SK-N-SH (cell line): ENCODE measurements at regions not wholly inside any gene's neighbourhood (a gene's known extent, or its start where the extent isn't known, plus 50 kb on each side); places are given as distances from the start of the nearest gene placed in this dataset.

Experiments used
- CTCF ChIA-PET: fragments of 300-600, 350-600 bp; formaldehyde crosslinking; extraction: SDS; loops from one replicate; lab custom pipeline; 2021; lab: Yijun Ruan, JAX
- POLR2A ChIA-PET: fragments of 350-600 bp; sonication (Branson Sonifier 250); formaldehyde crosslinking; extraction: SDS; loops from one replicate; lab custom pipeline; 2020; ENCODE audit warnings: antibody characterized with exemption, inconsistent platforms; lab: Yijun Ruan, JAX
- DNase-seq: peaks from one replicate; pipeline ENCODE4 v3.0.0; 2012
- H2AFZ ChIP-seq: fragments of 200-600 bp; sonication (generic); 2 replicates; pipeline ENCODE4 v1.8.1; 2016; ENCODE audit warnings: antibody characterized with exemption, mild to moderate bottlenecking, low read depth
- H3F3A ChIP-seq: fragments of 200-600 bp; sonication (generic); replicated peaks from 2 replicates; pipeline ENCODE3; 2016; ENCODE audit warnings: antibody characterized with exemption, mild to moderate bottlenecking; ENCODE audit not compliant: insufficient read depth
- H3K27ac ChIP-seq, 2 experiments: fragments of 200-500 bp in 1 of 2; fragments of 200-600 bp in 1 of 2; sonication (Bioruptor generic) in 1 of 2; sonication (generic), shearing (Covaris generic) in 1 of 2; 2 replicates each; pipeline versions ENCODE4 v1.5.1 to v1.6.1; 2014 to 2016; ENCODE audit warnings: low read depth in 2 of 2, inconsistent platforms in 1 of 2, low read length in 1 of 2, mild to moderate bottlenecking in 1 of 2, mixed read lengths in 1 of 2
- H3K27me3 ChIP-seq: fragments of 200-600 bp; sonication (generic), shearing (Covaris generic); 2 replicates; pipeline ENCODE4 v1.6.1; 2016; ENCODE audit warnings: mixed run types; ENCODE audit not compliant: insufficient read depth
- H3K36me3 ChIP-seq, 2 experiments: fragments of 200-500 bp in 1 of 2; fragments of 200-600 bp in 1 of 2; sonication (Bioruptor generic) in 1 of 2; sonication (generic) in 1 of 2; replicated peaks in 1 of 2; 2 replicates each; pipeline versions ENCODE3 to v1.5.1; 2014 to 2016; ENCODE audit warnings: low read length in 1 of 2, mild to moderate bottlenecking in 1 of 2; ENCODE audit not compliant: insufficient read depth in 2 of 2, control insufficient read depth in 1 of 2
- H3K4me1 ChIP-seq, 2 experiments: fragments of 200-500 bp in 1 of 2; fragments of 200-600 bp in 1 of 2; sonication (Bioruptor generic) in 1 of 2; sonication (generic), shearing (Covaris generic) in 1 of 2; 2 replicates each; pipeline versions ENCODE4 v1.5.1 to v1.6.1; 2014 to 2016; ENCODE audit warnings: low read depth in 1 of 2, low read length in 1 of 2, mixed run types in 1 of 2; ENCODE audit not compliant: insufficient read depth in 2 of 2, control insufficient read depth in 1 of 2
- H3K4me2 ChIP-seq: fragments of 200-600 bp; sonication (generic), shearing (Covaris generic); 2 replicates; pipeline ENCODE4 v1.6.1; 2017; ENCODE audit warnings: mixed run types
- H3K4me3 ChIP-seq, 2 experiments: fragments of 200-500 bp in 1 of 2; fragments of 200-600 bp in 1 of 2; sonication (Bioruptor generic) in 1 of 2; sonication (generic), shearing (Covaris generic) in 1 of 2; 2 replicates each; pipeline versions ENCODE4 v1.5.1 to v1.8.1; 2014 to 2016; ENCODE audit warnings: low read depth in 2 of 2, inconsistent platforms in 1 of 2, low read length in 1 of 2, mild to moderate bottlenecking in 1 of 2, mixed read lengths in 1 of 2, moderate library complexity in 1 of 2
- H3K79me2 ChIP-seq: fragments of 200-600 bp; sonication (generic); 2 replicates; pipeline ENCODE4 v1.8.1; 2017; ENCODE audit warnings: mild to moderate bottlenecking; ENCODE audit not compliant: insufficient read depth
- H3K9ac ChIP-seq: fragments of 200-600 bp; sonication (generic); 2 replicates; pipeline ENCODE4 v1.6.1; 2017; ENCODE audit warnings: mixed run types
- H3K9me2 ChIP-seq: fragments of 200-600 bp; sonication (generic); 2 replicates; pipeline ENCODE4 v1.6.1; 2017; ENCODE audit warnings: mixed run types
- H3K9me3 ChIP-seq: fragments of 200-600 bp; sonication (generic); 2 replicates; pipeline ENCODE4 v1.6.1; 2017; ENCODE audit warnings: mixed run types, mild to moderate bottlenecking, moderate library complexity
- H4K20me1 ChIP-seq: fragments of 200-600 bp; sonication (generic); 2 replicates; pipeline ENCODE4 v1.6.1; 2017; ENCODE audit warnings: mild to moderate bottlenecking, mixed run types; ENCODE audit not compliant: insufficient read depth
- ELF1 ChIP-seq: IDR thresholded peaks from 2 replicates; pipeline ENCODE4 v1.4.0; 2012
- EP300 ChIP-seq, 2 experiments: IDR thresholded peaks; 2 replicates each; pipeline versions ENCODE4 v1.4.0 to v1.6.1; 2012; ENCODE audit warnings: borderline replicate concordance in 1 of 2, low read depth in 1 of 2, low read length in 1 of 2
- FOSL2 ChIP-seq: IDR thresholded peaks from 2 replicates; pipeline ENCODE4 v1.4.0; 2012; ENCODE audit warnings: low read depth, mild to moderate bottlenecking, moderate library complexity, borderline replicate concordance
- FOXM1 ChIP-seq: IDR thresholded peaks from 2 replicates; pipeline ENCODE4 v1.4.0; 2012; ENCODE audit warnings: low read depth, mild to moderate bottlenecking
- MXI1 ChIP-seq: IDR thresholded peaks from 2 replicates; pipeline ENCODE4 v1.6.1; 2012; ENCODE audit warnings: mild to moderate bottlenecking, low read depth, low read length, improper control_type of control experiment
- POLR2AphosphoS5 ChIP-seq: IDR thresholded peaks from 2 replicates; pipeline ENCODE4 v1.6.1; 2012; ENCODE audit warnings: low read depth, low read length
- RAD21 ChIP-seq: IDR thresholded peaks from 2 replicates; pipeline ENCODE4 v1.6.1; 2012; ENCODE audit warnings: mild to moderate bottlenecking, low read length
- RFX5 ChIP-seq: IDR thresholded peaks from 2 replicates; pipeline ENCODE4 v1.6.1; 2012; ENCODE audit warnings: mild to moderate bottlenecking, improper control_type of control experiment, low read length
- RXRA ChIP-seq: IDR thresholded peaks from 2 replicates; pipeline ENCODE4 v1.4.0; 2012; ENCODE audit warnings: low read depth, mild to moderate bottlenecking, borderline replicate concordance
- SIN3A ChIP-seq: IDR thresholded peaks from 2 replicates; pipeline ENCODE4 v1.6.1; 2012; ENCODE audit warnings: low read depth, mild to moderate bottlenecking, low read length, moderate library complexity, borderline replicate concordance
- SMC3 ChIP-seq: IDR thresholded peaks from 2 replicates; pipeline ENCODE4 v1.6.1; 2012; ENCODE audit warnings: low read depth, low read length, improper control_type of control experiment
- TCF12 ChIP-seq: IDR thresholded peaks from 2 replicates; pipeline ENCODE4 v1.4.0; 2012
- TEAD4 ChIP-seq: IDR thresholded peaks from 2 replicates; pipeline ENCODE4 v1.4.0; 2012; ENCODE audit warnings: mild to moderate bottlenecking, borderline replicate concordance; ENCODE audit not compliant: insufficient read depth
- YY1 ChIP-seq: IDR thresholded peaks from 2 replicates; pipeline ENCODE4 v1.4.0; 2012; ENCODE audit warnings: low read depth, mild to moderate bottlenecking
- WGBS: methylation state at CpG from one replicate; pipeline ENCODE4 v1.1.6; 2017; ENCODE audit warnings: low lambda C conversion rate; 5-methylcytosine and 5-hydroxymethylcytosine counted together
- TF ChIP-seq, protein P1 (sequence below): IDR thresholded peaks from 2 replicates; pipeline ENCODE4 v1.4.0; 2012; ENCODE audit warnings: low read depth, borderline replicate concordance
- TF ChIP-seq, protein P2 (sequence below): IDR thresholded peaks from 2 replicates; pipeline ENCODE4; 2012
- TF ChIP-seq, protein P3 (sequence below): IDR thresholded peaks from 2 replicates; pipeline ENCODE4 v1.4.0; 2012; ENCODE audit warnings: low read depth, borderline replicate concordance
- TF ChIP-seq, protein P4 (sequence below): fragments of 200-600 bp; sonication (generic); IDR thresholded peaks from 2 replicates; pipeline ENCODE4 v1.6.1; 2017; ENCODE audit warnings: antibody characterized with exemption, mild to moderate bottlenecking, moderate library complexity
- TF ChIP-seq, protein P5 (sequence below): fragments of 150-350 bp; IDR thresholded peaks from 2 replicates; pipeline ENCODE4 v1.6.1; 2016; ENCODE audit warnings: mild to moderate bottlenecking, low read depth, low read length

DNA sequence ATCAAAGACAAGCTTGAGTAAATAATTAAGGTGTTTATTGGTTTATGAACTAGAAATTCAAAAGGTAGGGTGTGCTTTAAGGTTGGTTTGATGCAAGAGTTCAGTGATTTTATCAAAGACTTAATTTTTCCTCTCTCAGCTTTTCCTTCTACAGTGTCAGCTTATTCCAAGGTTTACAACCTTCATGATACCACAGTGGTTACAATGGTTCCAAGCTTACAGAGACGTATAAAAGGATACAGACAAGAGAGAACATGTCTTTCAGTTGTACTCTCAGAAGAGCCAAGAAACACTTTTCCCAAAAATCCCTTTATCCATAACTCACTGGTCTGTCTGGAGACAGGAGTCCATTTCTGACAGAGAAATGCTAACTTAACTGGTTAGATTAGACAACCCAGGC, 93.5 kb upstream of the LOC128125822 start:
- no peaks in the 10 kb centered on the region for H3K4me1 ChIP-seq
- H4K20me1 ChIP-seq, result no peaks in the 10 kb centered on the region
- no peak overlapping the region for H3K4me2 ChIP-seq
- 90% methylated on average over 1 of the region's 1 CpG for WGBS
- H3K9me3 ChIP-seq, result no peaks in the 10 kb centered on the region
- no peak overlapping the region for H3K27ac ChIP-seq
- CTCF ChIA-PET, result interaction anchor here (1.1 kb wide), 1 partner anchor 32 kb away, joined by 3 read pairs; no protein-coding TSS in a partner anchor
- H3K79me2 ChIP-seq, result no peaks in the 10 kb centered on the region
- H3K36me3 ChIP-seq, result no peaks in the 10 kb centered on the region
- H2AFZ ChIP-seq, result no peak overlapping the region
- POLR2A ChIA-PET, result no interaction called here
- no peak for DNase-seq
- no peak overlapping the region for H3K9ac ChIP-seq
- no peaks in the 10 kb centered on the region for H3F3A ChIP-seq
- no peaks in the 10 kb centered on the region for H3K9me2 ChIP-seq
- no peaks in the 10 kb centered on the region; the same call in 1 of the 2 replicates for H3K27me3 ChIP-seq
- no peak overlapping the region for H3K4me3 ChIP-seq
- TF ChIP-seq SIN3A, result no peak
- TF ChIP-seq RXRA, result no peak
- TF ChIP-seq TEAD4, result no peak
- TF ChIP-seq FOXM1, result no peak
- TF ChIP-seq, protein P1, sequence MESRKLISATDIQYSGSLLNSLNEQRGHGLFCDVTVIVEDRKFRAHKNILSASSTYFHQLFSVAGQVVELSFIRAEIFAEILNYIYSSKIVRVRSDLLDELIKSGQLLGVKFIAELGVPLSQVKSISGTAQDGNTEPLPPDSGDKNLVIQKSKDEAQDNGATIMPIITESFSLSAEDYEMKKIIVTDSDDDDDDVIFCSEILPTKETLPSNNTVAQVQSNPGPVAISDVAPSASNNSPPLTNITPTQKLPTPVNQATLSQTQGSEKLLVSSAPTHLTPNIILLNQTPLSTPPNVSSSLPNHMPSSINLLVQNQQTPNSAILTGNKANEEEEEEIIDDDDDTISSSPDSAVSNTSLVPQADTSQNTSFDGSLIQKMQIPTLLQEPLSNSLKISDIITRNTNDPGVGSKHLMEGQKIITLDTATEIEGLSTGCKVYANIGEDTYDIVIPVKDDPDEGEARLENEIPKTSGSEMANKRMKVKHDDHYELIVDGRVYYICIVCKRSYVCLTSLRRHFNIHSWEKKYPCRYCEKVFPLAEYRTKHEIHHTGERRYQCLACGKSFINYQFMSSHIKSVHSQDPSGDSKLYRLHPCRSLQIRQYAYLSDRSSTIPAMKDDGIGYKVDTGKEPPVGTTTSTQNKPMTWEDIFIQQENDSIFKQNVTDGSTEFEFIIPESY, result no peak
- TF ChIP-seq SMC3, result no peak
- TF ChIP-seq, protein P2, sequence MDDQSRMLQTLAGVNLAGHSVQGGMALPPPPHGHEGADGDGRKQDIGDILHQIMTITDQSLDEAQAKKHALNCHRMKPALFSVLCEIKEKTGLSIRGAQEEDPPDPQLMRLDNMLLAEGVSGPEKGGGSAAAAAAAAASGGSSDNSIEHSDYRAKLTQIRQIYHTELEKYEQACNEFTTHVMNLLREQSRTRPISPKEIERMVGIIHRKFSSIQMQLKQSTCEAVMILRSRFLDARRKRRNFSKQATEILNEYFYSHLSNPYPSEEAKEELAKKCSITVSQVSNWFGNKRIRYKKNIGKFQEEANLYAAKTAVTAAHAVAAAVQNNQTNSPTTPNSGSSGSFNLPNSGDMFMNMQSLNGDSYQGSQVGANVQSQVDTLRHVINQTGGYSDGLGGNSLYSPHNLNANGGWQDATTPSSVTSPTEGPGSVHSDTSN, result no peak
- TF ChIP-seq RAD21, result no peak
- TF ChIP-seq RFX5, result no peak
- no peak for TF ChIP-seq TCF12
- TF ChIP-seq EP300 (IDR thresholded peaks at IDR 0.05; ENCODE audit: borderline replicate concordance in 1 of 2, low read depth in 1 of 2, low read length in 1 of 2), result no peak
- no peak for TF ChIP-seq YY1
- TF ChIP-seq FOSL2, result no peak
- TF ChIP-seq, protein P3, sequence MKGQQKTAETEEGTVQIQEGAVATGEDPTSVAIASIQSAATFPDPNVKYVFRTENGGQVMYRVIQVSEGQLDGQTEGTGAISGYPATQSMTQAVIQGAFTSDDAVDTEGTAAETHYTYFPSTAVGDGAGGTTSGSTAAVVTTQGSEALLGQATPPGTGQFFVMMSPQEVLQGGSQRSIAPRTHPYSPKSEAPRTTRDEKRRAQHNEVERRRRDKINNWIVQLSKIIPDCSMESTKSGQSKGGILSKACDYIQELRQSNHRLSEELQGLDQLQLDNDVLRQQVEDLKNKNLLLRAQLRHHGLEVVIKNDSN, result no peak
- no peak for TF ChIP-seq MXI1
- TF ChIP-seq, protein P4, sequence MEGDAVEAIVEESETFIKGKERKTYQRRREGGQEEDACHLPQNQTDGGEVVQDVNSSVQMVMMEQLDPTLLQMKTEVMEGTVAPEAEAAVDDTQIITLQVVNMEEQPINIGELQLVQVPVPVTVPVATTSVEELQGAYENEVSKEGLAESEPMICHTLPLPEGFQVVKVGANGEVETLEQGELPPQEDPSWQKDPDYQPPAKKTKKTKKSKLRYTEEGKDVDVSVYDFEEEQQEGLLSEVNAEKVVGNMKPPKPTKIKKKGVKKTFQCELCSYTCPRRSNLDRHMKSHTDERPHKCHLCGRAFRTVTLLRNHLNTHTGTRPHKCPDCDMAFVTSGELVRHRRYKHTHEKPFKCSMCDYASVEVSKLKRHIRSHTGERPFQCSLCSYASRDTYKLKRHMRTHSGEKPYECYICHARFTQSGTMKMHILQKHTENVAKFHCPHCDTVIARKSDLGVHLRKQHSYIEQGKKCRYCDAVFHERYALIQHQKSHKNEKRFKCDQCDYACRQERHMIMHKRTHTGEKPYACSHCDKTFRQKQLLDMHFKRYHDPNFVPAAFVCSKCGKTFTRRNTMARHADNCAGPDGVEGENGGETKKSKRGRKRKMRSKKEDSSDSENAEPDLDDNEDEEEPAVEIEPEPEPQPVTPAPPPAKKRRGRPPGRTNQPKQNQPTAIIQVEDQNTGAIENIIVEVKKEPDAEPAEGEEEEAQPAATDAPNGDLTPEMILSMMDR, result no peak
- TF ChIP-seq ELF1, result no peak
- TF ChIP-seq, protein P5, sequence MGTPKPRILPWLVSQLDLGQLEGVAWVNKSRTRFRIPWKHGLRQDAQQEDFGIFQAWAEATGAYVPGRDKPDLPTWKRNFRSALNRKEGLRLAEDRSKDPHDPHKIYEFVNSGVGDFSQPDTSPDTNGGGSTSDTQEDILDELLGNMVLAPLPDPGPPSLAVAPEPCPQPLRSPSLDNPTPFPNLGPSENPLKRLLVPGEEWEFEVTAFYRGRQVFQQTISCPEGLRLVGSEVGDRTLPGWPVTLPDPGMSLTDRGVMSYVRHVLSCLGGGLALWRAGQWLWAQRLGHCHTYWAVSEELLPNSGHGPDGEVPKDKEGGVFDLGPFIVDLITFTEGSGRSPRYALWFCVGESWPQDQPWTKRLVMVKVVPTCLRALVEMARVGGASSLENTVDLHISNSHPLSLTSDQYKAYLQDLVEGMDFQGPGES, result no peak
- no peak for TF ChIP-seq POLR2AphosphoS5
